ENCODE measurements at regions not wholly inside any gene's neighbourhood (a gene's known extent, or its start where the extent isn't known, plus 50 kb on each side); places are given as distances from the start of the nearest gene placed in this dataset.

GRCh38 chr2:7592618-7593140 lies 675.5 kb downstream of the RNF144A start:
- no peak for DNase-seq (ENCODE audit: low read depth, low spot score)

GRCh38 chr2:7593360-7593759 lies 676.1 kb downstream of the RNF144A start:
- DNase-seq (ENCODE audit: low read depth, low spot score) = no peak

GRCh38 chr2:7594211-7594610 lies 677.0 kb downstream of the RNF144A start:
- DNase-seq (ENCODE audit: low read depth, low spot score) = no peak

DNA sequence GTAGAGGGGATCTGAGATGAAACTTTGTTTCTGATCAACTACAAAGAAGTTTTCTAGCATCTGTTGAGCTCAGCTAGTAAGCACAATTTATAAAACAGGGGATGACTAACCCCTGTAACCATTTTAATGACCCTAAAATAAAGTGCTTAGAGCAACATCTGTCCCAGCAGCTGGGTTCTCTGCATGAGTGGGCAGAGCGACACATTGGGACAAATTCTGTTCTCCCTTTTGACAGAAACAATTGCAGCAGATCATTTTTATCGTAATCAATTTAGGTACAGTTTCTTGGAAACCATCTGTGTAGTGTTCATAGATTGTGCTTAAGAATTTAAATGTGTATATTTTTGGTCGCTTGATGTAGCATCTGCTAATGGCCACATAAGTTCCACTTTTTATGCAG lies 678.0 kb downstream of the RNF144A start:
- no peak for DNase-seq (ENCODE audit: low read depth, low spot score)

DNA sequence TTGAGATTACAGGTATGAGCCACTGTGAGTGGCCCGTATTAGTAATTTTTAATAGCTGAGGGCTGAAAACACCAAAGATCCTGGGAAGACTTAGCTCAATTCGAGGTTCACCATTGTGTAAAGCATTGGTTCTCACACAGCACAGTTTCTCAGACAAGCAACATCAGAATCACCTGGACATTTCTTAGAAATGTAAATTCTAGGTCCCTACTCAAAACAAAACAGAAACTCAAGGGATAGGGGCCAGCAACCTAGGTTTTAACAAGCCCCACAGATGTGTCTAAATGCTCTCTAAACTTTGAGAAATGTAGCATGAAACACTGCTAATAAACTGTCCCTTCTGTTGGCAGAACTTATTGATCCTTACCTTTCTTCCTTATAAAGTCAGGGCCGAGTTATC lies 681.2 kb downstream of the RNF144A start:
- no peak for DNase-seq (ENCODE audit: low read depth, low spot score)

GRCh38 chr2:7599462-7600258 lies 682.4 kb downstream of the RNF144A start:
- DNase-seq (ENCODE audit: low read depth, low spot score) = no peak

DNA sequence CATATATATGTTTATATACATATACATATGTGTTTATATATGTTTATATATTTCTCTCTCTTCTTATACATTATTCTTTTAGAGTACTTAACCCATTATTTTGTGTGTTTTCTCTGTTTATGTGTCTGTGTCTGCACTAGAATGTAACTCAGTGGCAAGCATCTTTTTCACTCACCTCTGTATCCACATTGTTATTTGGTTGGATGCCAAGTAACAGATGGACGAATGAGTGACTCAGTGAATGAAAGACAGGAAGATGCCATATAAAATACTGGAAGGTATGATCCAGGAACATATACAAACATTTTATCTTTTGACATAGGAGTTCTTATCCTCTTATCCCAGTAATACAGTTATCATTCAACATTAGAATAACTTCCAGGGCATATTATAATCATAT lies 684.8 kb downstream of the RNF144A start:
- DNase-seq (ENCODE audit: low read depth, low spot score) = no peak

- DNase-seq (ENCODE audit: low read depth, low spot score) = no peak
Observed at GRCh38 chr2:7604456-7604855, 687.2 kb downstream of the RNF144A start.

GRCh38 chr2:7607441-7608173 lies 690.4 kb downstream of the RNF144A start:
- no peak for DNase-seq (ENCODE audit: low read depth, low spot score)

DNA sequence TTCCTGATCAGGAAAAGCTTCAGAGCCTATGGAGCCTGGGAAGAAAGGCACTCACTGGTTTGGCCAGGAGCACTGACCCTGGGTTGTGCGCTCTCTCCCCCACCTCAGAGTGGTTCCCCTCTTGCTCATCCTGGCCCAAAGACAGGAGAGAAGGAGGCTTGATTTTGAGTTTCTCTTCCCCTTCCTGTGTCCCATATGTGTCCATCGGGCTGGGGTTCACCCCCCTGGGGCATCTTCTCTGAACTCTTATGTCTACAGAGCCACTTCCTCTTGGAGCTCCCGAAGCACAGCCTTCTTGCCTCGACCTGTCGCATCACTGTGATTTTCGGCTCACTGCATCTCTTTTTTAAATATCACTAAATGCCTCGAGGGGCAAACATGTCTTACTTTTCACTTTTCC lies 692.3 kb downstream of the RNF144A start:
- DNase-seq (ENCODE audit: low read depth, low spot score) = no peak

- no peak for DNase-seq (ENCODE audit: low read depth, low spot score)
Observed at GRCh38 chr2:7609974-7610373, 692.8 kb downstream of the RNF144A start.

DNA sequence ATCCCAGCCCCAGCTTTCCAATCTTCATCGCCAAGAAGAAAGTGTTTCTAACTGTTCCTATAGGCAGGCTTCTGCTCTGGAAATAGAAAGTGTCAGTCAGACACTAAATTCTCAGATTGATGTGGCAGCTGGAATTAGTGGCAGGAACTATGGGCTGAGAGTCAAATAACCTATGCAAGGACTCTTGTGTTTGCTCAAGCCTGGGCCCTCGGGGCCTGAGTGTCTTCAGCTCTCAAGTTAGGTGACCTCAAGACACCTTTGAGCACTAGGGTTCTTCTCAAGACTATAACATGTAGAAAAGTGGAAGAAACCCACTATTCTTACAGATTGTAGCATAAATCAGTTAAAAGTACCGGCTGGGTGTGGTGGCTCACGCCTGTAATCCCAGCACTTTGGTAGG lies 694.5 kb downstream of the RNF144A start:
- DNase-seq (ENCODE audit: low read depth, low spot score) = no peak

- no peak for DNase-seq (ENCODE audit: low read depth, low spot score)
Observed at GRCh38 chr2:7612969-7613368, 695.8 kb downstream of the RNF144A start.

DNA sequence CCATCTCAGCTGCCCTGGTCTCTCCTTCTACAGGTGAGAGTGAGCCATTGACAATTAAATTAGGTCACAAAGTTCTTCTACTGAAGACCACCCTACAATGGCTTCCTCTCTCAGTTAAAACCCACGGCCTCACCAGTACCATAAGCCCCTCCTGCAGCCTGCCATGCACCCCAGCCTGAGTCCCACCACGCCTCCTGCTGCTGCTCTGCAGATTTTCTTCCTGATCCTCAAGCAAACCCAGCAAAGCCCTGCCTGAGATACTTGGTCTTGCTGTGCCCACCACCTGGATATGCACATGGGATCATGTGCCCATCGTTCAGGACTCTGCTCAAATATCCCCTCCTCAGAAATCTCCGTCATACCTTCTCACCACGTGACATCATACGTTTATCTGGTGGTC lies 696.6 kb downstream of the RNF144A start:
- DNase-seq (ENCODE audit: low read depth, low spot score) = no peak

- no peak for DNase-seq (ENCODE audit: low read depth, low spot score)
Observed at GRCh38 chr2:7618031-7618430, 700.8 kb downstream of the RNF144A start.

- no peak for DNase-seq (ENCODE audit: low read depth, low spot score)
Observed at GRCh38 chr2:7619203-7619970, 702.2 kb downstream of the RNF144A start.

- DNase-seq (ENCODE audit: low read depth, low spot score) = no peak
Observed at GRCh38 chr2:7620255-7620654, 703.0 kb downstream of the RNF144A start.

GRCh38 chr2:7621018-7621814 lies 704.0 kb downstream of the RNF144A start:
- DNase-seq (ENCODE audit: low read depth, low spot score) = no peak

- DNase-seq (ENCODE audit: low read depth, low spot score) = no peak
Observed at GRCh38 chr2:7625392-7626138, 708.4 kb downstream of the RNF144A start.

- DNase-seq (ENCODE audit: low read depth, low spot score) = no peak
Observed at GRCh38 chr2:7626139-7626537, 708.9 kb downstream of the RNF144A start.

- no peak for DNase-seq (ENCODE audit: low read depth, low spot score)
Observed at GRCh38 chr2:7627583-7627982, 710.4 kb downstream of the RNF144A start.

All from activated naive CD8-positive, alpha-beta T cell treated with anti-CD3 and anti-CD28 coated beads, Interleukin-2, amount 50 U/mL, for 16 hours (primary cell).